ENCODE measurements at regions not wholly inside any gene's neighbourhood (a gene's known extent, or its start where the extent isn't known, plus 50 kb on each side); places are given as distances from the start of the nearest gene placed in this dataset.

DNA sequence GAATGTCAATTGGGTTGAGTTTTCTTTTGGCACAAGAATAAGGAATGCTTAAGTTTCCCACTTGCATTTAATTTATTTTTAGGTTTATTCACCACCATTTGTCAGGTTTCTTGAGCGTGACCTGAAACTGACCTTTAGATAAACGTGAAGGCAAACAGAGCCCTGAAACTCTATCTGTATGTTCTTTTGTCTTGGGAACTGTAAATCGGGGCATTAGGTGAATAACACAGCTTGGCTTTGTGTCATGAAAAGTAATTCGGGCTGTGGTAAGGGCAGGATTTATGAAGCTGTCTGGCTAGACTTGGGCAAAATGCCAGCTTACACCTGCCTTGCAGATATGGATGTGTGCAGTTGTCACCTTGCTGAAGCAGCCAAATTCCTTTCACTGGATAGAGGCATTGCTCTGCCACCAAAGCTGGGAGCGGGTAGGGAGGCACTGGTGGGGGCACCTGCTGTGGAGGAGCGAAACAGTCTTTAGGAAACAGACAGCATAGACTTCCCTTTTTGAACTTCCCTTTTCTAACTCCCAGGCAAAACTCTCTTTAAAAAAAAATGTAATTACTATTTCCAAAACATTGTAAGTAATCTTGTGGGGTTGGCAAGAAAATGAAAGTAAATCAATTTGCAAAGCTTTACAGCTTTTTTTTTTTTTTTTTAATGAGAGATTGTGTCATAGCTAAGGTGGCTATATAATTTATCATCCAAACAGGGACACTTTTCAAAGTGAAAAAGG is 545.2 kb downstream of the CSNK1G3 start:
- no peak overlapping the region for H3K4me2 ChIP-seq (ENCODE audit: insufficient read depth, insufficient read length, low read length)
- no peaks in the 10 kb centered on the region for H3K36me3 Mint-ChIP-seq (ENCODE audit: insufficient read depth in 1 of 3, low read depth in 3 of 3)

More for the DNA sequence above, 545.2 kb downstream of the CSNK1G3 start:
- no CpG with 5 or more reads among the region's 6 CpGs for WGBS (ENCODE audit: extremely low coverage, insufficient read length, low lambda C conversion rate)
- no peak overlapping the region for H4K91ac ChIP-seq (ENCODE audit: insufficient read length, low read depth, low read length)
- H2BK120ac ChIP-seq (ENCODE audit: low read depth, low read length, poor library complexity, severe bottlenecking) = no peak overlapping the region
- TF ChIP-seq, protein P1, sequence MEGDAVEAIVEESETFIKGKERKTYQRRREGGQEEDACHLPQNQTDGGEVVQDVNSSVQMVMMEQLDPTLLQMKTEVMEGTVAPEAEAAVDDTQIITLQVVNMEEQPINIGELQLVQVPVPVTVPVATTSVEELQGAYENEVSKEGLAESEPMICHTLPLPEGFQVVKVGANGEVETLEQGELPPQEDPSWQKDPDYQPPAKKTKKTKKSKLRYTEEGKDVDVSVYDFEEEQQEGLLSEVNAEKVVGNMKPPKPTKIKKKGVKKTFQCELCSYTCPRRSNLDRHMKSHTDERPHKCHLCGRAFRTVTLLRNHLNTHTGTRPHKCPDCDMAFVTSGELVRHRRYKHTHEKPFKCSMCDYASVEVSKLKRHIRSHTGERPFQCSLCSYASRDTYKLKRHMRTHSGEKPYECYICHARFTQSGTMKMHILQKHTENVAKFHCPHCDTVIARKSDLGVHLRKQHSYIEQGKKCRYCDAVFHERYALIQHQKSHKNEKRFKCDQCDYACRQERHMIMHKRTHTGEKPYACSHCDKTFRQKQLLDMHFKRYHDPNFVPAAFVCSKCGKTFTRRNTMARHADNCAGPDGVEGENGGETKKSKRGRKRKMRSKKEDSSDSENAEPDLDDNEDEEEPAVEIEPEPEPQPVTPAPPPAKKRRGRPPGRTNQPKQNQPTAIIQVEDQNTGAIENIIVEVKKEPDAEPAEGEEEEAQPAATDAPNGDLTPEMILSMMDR (conservative IDR thresholded peaks at IDR 0.05) = no peak
- no peak overlapping the region for H4K8ac ChIP-seq (replicated peaks; ENCODE audit: insufficient read length, low read depth, low read length)
- no peaks in the 10 kb centered on the region for H3K9me3 ChIP-seq (ENCODE audit: control insufficient read depth, low read depth, low read length)
- H3K79me2 ChIP-seq (ENCODE audit: insufficient read depth, low read length) = no peaks in the 10 kb centered on the region
- H3K27me3 Mint-ChIP-seq (ENCODE audit: low read depth) = no peaks in the 10 kb centered on the region; the same call in 1 of the 2 replicates
- no peaks in the 10 kb centered on the region for H4K20me1 ChIP-seq (ENCODE audit: control insufficient read depth, insufficient read depth, insufficient read length)
- peaks cover 2 to 6% of the 10 kb centered on the region in 2 experiments; a peak in 3 of 4 replicates for H3K4me1 Mint-ChIP-seq
- H2BK5ac ChIP-seq (ENCODE audit: insufficient read length, low read length) = no peak overlapping the region
- H2AFZ ChIP-seq (ENCODE audit: low read length) = no peak overlapping the region
- no peaks in the 10 kb centered on the region for H3K23me2 ChIP-seq (ENCODE audit: insufficient read length, low read depth, low read length, poor library complexity, severe bottlenecking)
- H3K4me1 ChIP-seq (ENCODE audit: insufficient read depth, low read length) = no peaks in the 10 kb centered on the region
- H3K18ac ChIP-seq (ENCODE audit: insufficient read length, low read depth, low read length) = no peak overlapping the region
- H3K9me3 Mint-ChIP-seq = no peaks in the 10 kb centered on the region; a peak in 1 of 5 replicates
- H3K4ac ChIP-seq (ENCODE audit: low read depth, low read length) = no peak overlapping the region
- H3K14ac ChIP-seq (ENCODE audit: insufficient read depth, low read length) = no peak overlapping the region
- no peak overlapping the region for H3K9ac ChIP-seq (ENCODE audit: extremely low read depth, insufficient read length, low read length)
- no peak overlapping the region for H3K4me3 Mint-ChIP-seq
- no peak overlapping the region for H2BK20ac ChIP-seq (ENCODE audit: low read depth, low read length, poor library complexity, severe bottlenecking)
- no peak overlapping the region for H3K27ac ChIP-seq (ENCODE audit: insufficient read length, low read depth, low read length)
- H3T11ph ChIP-seq (ENCODE audit: low read length) = no peak overlapping the region
- H3K27me3 ChIP-seq (ENCODE audit: insufficient read depth, low read length) = no peaks in the 10 kb centered on the region
- no peak overlapping the region for H2BK15ac ChIP-seq (ENCODE audit: low read depth, low read length)
- no peak overlapping the region for H3K23ac ChIP-seq (ENCODE audit: insufficient read length, low read depth, low read length)
- H3K27ac Mint-ChIP-seq = no peak overlapping the region
- H2AK5ac ChIP-seq (ENCODE audit: insufficient read length, low read length) = no peak overlapping the region
- no peak for DNase-seq
- no peak overlapping the region for H2BK12ac ChIP-seq (ENCODE audit: insufficient read length, low read depth, low read length)
- H3K56ac ChIP-seq (ENCODE audit: insufficient read length, low read depth, low read length) = no peak overlapping the region
- H4K5ac ChIP-seq (ENCODE audit: insufficient read length, low read depth, low read length) = no peak overlapping the region
- H3K79me1 ChIP-seq (ENCODE audit: insufficient read depth, low read depth, low read length, poor library complexity, severe bottlenecking) = no peaks in the 10 kb centered on the region
